Bronchial epithelial cell (primary cell): ENCODE measurements at regions not wholly inside any gene's neighbourhood (a gene's known extent, or its start where the extent isn't known, plus 50 kb on each side); places are given as distances from the start of the nearest gene placed in this dataset.
A peak's percentile ranks its signal among the peaks of the same experiment; 100 is the strongest.
"Not testable (repeated sequence)": the region's sequence is repeated elsewhere in the genome, so short reads cannot be mapped to it uniquely, and the experiment has no call there.

Source experiments
- DNase-seq: peaks from one replicate; pipeline ENCODE4 v3.0.0-alpha.2; 2010; ENCODE audit warnings: low read depth
- FAIRE-seq: peaks from 2 replicates; lab custom pipeline; 2011; peaks lifted over from hg19 to GRCh38; lab: Jason Lieb, UNC
- H3K27me3 ChIP-seq: 2 replicates; pipeline ENCODE4 v1.5.1; 2011; ENCODE audit warnings: low read length; ENCODE audit not compliant: control insufficient read depth, insufficient read depth
- H3K36me3 ChIP-seq: 2 replicates; pipeline ENCODE4 v1.5.1; 2011; ENCODE audit warnings: low read length; ENCODE audit not compliant: control insufficient read depth, insufficient read depth
- H3K4me3 ChIP-seq: 2 replicates; pipeline ENCODE4 v1.5.1; 2011; ENCODE audit warnings: mild to moderate bottlenecking, low read depth, low read length, control low read depth
- TF ChIP-seq, protein P1 (sequence below): IDR thresholded peaks from 2 replicates; pipeline ENCODE4 v1.5.1; 2011; ENCODE audit warnings: mild to moderate bottlenecking, moderate library complexity, low read length, control low read depth, inconsistent platforms; ENCODE audit not compliant: insufficient read depth, severe bottlenecking

DNA sequence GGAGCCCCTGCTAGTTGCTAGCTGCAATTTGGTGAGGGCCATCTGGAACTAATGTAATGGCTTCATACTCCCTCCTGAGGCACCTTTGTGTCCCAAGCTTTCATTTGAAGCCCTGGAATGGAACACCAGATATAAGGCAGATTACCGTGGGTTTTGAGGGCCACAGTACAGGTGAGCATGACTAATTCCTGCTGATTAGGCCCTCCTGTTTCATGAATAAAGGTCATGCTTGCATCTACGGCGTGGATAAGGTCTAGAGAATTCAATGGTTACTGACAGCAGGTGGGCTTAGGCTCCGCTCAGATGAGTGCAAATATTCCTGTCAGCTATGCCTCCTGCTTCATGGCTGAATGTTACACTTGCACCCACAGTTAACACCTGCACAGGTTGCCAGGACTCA, 495.4 kb downstream of the NAP1L3 start:
- no peaks in the 10 kb centered on the region for H3K27me3 ChIP-seq
- DNase-seq (no peak), FAIRE-seq (no peak)
- no peaks in the 10 kb centered on the region for H3K36me3 ChIP-seq
- no peak overlapping the region for H3K4me3 ChIP-seq
- TF ChIP-seq, protein P1, sequence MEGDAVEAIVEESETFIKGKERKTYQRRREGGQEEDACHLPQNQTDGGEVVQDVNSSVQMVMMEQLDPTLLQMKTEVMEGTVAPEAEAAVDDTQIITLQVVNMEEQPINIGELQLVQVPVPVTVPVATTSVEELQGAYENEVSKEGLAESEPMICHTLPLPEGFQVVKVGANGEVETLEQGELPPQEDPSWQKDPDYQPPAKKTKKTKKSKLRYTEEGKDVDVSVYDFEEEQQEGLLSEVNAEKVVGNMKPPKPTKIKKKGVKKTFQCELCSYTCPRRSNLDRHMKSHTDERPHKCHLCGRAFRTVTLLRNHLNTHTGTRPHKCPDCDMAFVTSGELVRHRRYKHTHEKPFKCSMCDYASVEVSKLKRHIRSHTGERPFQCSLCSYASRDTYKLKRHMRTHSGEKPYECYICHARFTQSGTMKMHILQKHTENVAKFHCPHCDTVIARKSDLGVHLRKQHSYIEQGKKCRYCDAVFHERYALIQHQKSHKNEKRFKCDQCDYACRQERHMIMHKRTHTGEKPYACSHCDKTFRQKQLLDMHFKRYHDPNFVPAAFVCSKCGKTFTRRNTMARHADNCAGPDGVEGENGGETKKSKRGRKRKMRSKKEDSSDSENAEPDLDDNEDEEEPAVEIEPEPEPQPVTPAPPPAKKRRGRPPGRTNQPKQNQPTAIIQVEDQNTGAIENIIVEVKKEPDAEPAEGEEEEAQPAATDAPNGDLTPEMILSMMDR, result no peak

DNA sequence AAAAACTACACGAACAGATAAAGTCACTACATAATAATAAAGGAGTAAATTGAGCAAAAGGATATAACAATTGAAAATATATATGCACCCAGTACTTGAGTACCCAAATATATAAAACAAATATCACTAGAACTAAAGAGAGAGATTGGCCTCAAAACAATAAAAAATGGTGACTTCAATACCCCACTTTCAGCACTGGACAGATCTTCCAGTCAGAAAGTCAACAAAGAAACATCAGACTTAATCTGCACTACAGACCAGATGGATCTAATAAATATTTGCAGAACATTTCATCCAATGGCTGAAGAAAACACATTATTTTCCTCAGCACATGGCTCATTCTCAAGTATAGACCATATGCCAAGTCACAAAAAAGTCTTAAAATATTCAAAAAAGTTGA, 503.6 kb downstream of the NAP1L3 start:
- Histone ChIP-seq H3K27me3 (no peaks in the 10 kb centered on the region), H3K36me3 (no peaks in the 10 kb centered on the region), H3K4me3 (no peak overlapping the region)
- no peak for DNase-seq
- no peak for FAIRE-seq
- TF ChIP-seq, protein P1, result no peak

DNA sequence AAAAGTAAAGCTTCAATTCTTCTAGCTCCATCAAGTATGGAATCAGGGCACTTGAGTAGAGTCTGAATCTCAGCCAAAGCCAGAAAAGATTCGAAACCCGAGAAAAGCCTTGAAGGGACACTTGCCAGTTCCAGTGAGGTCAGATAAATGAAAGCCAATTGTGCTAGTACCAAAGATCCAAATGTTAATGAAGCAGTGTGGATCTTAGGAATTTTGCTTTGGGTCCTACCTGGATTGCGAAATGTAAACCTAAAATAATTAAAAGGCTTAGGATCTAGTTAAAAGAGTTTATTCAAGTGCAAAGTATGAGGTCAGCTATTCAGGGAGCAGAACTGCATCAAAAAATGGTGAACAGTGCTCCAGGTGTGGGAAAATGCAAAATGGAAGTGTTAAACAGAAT, 552.6 kb downstream of the NAP1L3 start:
- H3K4me3 ChIP-seq, result no peak overlapping the region
- FAIRE-seq (no peak), DNase-seq (no peak)
- no peaks in the 10 kb centered on the region for H3K36me3 ChIP-seq
- no peaks in the 10 kb centered on the region for H3K27me3 ChIP-seq
- TF ChIP-seq, protein P1, result no peak

DNA sequence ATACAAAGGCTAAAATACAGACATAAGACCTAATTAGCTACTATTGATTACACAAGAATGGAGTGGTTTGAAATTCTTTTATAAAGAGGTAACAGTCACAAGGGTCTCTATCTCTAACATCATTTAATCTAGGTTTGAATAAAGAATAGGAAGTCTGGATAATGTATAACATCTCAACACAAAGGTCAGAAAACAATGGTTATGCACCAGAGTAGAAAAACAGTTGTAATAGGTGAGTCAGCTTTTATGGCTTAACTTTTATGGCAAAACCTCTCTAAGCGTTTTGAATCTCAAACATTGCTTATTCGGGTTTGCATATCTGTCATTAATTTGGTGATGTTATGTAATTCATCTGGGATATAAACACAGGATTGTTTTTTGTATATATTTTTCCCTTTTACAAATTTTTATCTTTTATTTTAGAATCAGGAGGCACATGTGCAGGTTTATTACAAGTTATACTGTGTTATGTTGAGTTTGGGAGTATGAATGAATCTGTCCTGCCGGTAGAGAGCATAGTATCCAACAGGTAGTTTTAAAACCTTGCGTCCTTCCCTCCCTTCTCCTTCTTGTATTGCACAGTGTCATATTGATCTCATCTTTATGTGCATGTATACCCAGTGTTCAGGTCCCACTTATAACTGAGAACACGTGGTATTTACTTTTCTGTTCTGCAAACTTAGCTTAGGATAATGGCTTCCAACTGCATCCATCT, 569.9 kb downstream of the NAP1L3 start:
- H3K36me3 ChIP-seq, FAIRE-seq, H3K27me3 ChIP-seq, DNase-seq, H3K4me3 ChIP-seq: not testable (repeated sequence)

DNA sequence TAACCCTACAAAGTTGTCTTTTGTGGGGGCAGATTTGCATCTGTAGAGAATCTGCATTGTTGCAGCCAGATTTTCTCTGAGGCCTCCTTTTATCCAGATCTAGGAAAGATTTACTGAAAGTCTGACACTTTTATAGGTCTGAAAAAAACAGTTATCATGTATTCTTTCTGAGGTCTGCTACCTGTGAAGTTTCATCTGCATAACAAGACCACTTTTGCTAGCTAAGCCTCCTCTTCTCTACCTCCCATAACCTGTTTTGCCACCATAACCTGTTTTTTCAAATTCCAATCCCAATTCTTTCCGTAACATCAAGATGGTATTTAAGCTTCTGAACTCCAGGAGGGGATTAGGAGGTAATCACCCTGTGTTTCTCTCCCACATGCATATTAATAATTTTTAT, 577.8 kb downstream of the NAP1L3 start:
- not testable (repeated sequence) for DNase-seq, FAIRE-seq

DNA sequence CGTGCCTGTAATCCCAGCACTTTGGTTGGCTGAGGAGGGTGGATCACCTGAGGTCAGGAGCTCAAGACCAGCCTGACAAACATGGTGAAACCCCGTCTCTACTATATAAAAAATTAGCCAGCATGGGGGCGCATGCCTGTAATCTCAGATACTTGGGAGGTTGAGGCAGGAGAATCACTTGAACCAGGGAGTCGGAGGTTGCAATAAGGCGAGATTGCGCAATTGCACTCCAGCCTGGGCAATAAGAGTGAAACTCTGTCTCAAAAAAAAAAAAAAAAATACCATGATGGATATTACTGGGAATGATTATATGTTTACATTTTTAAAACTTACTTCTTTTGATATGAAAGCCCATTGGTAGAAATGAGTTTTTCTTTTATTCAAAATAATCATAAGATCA, 594.5 kb downstream of the NAP1L3 start:
- H3K4me3 ChIP-seq, H3K27me3 ChIP-seq, H3K36me3 ChIP-seq, DNase-seq, FAIRE-seq: not testable (repeated sequence)

More for the DNA sequence above, 577.8 kb downstream of the NAP1L3 start:
- not testable (repeated sequence) for H3K36me3 ChIP-seq, H3K27me3 ChIP-seq, H3K4me3 ChIP-seq

DNA sequence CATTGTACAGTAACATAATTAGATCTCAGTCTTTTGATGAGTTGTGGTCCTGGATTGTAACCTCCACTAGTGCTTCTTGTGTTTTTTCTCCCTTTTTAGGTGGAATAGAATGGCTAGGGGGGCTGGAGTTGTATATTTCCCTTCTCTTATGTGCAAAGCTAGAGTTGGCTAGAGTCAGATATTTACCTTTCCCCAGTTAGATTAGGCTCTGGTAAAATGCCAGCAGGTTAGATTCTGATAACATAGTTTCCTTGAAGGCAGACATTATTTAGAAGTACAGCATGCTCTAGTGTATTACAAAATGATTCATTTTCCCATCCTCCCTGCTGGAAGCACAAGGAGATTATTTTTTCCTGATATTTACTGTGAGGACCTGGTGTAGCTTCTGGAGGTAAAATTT, 618.1 kb downstream of the NAP1L3 start:
- DNase-seq, H3K27me3 ChIP-seq, H3K36me3 ChIP-seq, H3K4me3 ChIP-seq: not testable (repeated sequence)
- peak; percentile 79 for FAIRE-seq

DNA sequence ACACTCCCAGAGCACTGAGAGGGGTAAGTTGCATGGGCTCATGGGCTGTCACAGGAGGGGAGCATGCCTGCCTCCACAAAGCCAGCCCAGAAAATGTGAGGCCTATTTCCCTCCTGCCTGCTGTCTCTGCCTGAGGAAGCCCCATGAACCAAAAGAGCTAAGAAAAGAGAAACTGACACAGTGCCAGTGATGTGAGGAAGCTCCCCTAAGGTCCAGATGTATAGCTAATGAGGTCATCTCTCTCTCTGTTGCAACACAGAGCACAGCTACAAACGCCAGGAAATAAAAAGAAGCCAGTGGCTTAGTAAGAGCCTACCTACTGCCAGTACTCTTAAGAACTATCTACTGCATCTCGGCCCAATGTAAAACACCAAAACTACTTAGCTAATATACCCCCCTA, 653.5 kb downstream of the NAP1L3 start:
- not testable (repeated sequence) for FAIRE-seq, H3K4me3 ChIP-seq, H3K36me3 ChIP-seq, H3K27me3 ChIP-seq, DNase-seq

DNA sequence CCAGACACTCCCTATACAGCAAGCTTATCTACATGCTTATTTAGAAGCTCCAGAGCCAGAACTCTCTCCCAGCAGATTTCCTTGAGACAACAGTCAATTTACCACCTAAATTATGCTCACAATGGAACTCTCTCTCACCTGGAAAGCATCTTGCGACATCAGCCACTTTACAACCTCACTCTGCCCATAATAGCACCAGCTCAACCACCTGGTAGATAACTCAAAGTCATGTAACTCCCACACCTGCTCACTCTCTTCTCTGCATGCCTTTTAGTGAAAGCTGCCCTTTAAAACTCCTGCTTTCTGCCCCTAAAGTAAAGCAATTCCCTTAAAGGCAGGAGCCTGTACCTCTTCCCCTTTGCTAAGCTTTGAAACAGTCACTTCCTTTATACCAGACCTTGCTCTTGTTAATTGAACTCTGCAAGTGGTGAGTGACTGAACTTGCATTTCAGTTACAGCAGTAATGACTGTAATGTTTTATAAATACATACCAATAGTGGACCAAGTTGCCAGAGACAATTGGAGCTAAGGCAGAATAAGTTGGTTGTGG, 658.8 kb downstream of the NAP1L3 start:
- FAIRE-seq, DNase-seq, H3K27me3 ChIP-seq, H3K36me3 ChIP-seq, H3K4me3 ChIP-seq: not testable (repeated sequence)
